SKM-1 treated with dmso at 0.1 percent for 144 hours (cell line): ENCODE measurements at regions not wholly inside any gene's neighbourhood (a gene's known extent, or its start where the extent isn't known, plus 50 kb on each side); places are given as distances from the start of the nearest gene placed in this dataset.

Experiments used
- DNase-seq: peaks from one replicate; lab custom pipeline; 2025; ENCODE audit not compliant: unreplicated experiment; lab: John Stamatoyannopoulos, UW

DNA sequence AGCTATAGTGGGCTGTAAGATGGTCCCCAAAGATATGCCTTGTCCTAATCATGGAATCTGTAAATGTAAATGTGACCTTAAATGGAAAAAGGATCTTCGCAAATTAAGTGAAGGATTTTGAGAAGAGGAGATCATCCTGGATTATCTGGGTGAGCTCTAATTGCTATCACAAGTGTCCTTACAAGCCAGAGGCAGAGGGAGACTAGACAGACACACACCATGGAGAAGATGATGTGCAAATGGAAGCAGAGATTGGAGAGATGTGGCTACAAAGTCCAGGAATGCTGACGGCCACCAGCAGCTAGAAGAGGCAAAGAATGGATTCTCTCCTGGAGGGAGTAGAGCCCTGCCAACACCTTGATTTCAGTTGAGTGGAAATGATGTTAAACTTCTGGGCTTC is 102.3 kb upstream of the PROK2 start:
- DNase-seq = no peak

DNA sequence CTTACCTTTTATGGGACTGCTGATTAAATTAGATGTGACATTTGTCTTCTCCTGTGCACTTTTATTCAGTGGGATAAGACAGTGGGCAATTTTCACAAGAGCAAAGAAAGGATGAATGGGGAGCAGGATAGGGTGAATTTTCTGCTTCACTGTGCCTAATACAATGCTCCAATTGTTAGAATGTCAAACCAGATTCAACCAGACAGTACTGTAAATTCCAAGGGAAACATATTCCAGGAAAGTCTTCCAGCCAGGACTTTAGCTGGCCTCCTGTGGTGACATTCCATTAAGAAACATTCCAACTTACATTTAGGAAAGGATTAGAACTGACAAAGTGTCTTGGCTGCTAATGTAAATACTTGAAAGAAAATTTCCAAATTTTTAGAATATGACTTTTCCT is 100.1 kb upstream of the PROK2 start:
- DNase-seq = no peak

DNA sequence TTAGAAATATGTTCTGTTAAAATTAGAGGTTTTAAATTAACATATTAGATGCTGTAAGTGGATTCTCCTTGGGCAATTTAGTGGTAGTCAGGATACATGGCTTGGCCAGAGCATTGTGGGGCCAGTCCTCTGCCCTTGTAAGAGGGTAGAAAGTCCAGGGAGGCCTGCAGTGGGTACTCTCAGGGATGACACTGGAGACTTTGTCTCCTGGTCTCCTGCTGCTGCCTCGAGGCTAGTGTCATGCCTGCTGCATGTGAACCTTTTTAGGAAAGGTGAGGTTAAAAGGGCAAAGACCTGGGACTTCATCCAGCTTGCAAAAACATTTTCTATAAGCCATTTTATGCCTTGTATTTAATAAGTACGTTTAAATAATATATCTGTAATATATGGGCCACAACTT is 96.8 kb upstream of the PROK2 start:
- no peak for DNase-seq

DNA sequence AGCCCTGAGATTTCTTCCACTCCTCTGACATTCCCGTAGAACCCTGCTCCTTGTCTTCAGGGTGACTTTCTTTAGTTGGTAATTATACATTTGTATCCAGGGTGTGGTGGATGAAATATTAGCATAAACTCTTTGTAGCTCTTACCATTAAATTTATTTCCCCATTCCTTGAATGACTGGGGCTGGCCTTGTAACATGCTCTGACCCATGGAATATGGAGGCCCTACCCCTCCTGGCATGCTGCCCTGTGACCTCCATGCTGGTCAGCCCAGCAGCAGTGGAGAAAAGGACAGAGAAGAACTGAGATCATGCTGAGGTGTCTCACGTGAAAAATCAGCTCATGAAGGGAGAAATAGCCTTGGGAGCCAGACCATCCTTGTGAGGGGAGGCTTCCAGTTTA is 96.1 kb upstream of the PROK2 start:
- no peak for DNase-seq

DNA sequence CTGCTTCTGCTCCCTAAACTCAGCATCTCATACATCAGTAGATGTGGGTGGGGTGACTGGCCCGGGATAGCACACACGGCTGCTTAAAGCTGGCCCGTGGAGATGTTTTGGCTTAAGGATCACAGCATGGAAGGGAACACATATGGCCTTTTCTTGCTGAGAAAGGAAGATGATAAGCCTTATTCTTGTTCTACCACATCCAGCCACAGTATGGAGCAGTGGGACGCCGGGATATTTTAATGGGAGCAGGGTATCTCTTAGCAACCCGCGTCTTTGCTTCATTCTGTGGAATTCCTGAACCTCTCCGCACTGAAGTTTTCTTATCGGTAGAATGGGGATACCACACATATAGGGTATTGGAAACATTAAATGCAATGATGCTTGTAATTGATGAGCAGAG is 94.1 kb upstream of the PROK2 start:
- DNase-seq = no peak

DNA sequence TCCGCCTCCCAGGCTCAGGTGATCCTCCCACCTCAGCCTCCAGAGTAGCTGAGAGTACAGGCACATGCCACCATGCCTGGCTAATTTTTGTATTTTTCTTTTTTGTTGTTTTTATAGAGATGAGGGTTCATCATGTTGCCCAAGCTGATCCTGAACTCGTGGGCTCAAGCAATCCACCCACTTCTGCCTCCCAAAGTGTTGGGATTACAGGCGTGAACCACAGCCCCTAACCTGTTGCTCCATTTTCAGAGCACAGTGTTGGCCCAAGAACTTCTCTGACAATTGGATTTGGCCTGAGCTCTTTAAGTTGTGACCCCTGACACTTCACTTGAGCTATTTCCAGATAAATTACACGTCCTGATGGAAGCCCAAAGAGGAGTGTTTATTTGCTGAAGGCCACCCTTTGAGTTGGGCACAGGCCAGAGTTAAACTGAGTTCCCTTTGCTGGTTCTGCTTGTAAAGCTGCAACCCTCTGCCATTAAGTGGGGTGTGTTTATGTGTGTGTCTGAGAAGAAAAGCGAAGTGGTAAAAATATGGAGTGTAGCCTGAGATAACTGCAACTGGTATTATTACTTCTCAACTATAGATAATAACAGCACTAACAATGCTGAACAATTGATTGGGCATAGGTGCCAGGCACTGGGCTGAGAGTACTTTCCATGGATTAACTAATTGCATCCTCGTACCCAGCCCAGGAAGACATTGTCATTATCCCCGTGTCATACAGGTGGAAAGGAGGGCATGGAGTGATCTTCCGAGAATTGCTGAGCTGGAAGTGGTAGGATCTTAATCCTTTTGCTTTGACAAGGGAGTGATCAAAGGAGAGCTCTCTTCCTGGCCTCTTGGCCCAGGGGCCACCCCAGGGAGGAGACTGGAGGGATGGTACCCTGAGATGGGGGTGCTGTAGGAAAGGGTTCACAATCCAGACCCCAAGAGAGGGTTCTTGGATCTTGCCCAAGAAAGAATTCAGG is 91.5 kb upstream of the PROK2 start:
- no peak for DNase-seq

DNA sequence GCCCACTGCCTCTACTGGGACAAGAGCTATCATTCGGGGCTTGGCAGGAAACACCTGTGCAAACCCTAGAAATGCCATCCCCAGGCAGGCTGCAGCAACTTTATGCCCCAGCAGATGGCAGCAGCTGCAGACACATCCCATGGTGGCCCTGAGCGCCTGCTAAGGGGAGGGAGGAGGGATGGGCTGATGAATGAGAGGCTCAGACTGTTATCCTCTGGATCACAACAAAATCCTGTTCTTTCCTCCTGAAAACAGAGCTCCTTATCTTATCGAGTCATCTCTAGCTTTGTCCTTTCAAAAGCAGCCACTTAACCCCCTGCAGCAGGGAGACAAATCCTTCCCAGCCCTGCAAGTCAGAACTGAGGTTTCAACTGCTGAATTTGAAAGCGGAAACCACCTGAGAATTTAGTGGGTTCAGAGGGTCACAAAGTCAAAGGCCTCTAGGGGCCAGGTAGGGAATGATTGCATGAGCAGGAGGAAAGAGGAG is 90.6 kb upstream of the PROK2 start:
- peak; percentile 48 for DNase-seq

DNA sequence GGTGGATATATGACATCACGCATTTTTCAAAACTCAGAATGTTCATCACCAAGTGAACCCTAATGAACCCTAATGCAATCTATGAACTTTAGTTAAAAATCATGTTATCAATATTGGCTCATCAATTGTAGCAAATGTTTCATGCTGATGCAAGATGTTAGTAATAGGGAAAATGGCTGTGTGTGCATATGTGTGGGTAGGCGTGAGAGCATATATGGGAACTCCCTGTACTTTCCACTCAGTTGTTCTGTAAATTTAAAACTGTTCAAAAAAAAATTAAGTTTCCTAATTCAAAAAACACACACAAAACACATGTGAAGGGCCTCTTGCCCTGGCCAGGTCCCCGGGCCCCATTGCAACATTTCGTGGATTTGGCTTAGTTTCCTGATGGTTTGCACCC is 89.7 kb upstream of the PROK2 start:
- no peak for DNase-seq

DNA sequence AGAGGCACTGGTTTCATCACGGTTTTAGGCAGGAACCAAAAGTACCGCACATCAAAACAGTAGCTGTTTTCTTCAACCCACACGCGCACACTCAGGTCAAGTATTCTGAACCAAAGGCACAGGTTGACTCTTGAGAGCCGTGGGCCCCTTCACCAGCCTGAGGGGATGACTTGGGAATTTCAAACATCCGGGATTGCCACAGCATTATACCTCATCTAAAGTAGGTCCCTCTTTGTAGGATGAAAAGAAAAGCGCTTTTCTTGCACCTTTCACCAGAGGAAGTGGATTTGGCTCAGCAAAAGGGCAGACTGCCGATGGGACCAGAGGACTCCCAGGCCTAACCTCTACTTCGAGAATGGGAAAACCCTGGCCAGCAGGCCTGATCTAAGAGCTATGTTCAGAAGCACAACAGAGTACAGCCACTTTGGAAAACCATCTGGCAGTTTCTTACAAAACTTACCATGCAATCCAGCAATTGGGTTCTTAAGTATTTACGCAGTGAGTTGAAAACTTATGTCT is 88.2 kb upstream of the PROK2 start:
- no peak for DNase-seq

DNA sequence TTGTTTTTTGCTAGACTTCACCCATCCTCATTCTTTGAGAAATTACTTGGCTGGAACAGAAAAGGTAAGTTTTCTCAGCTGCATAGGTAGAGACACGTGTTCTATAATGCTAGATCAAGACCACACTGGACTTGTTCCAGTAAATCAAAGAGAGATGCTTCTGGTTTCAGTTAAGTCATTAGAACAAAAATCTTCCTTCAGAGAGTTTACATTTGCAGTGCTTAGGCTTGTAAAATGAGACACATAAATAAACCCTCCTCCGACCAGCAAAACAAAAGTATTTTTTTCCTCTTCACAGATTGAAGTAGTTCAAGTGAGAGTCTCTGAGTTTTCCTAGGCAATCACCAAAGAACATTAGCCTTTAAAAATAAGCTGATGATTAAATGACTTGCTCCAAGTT is 87.3 kb upstream of the PROK2 start:
- no peak for DNase-seq

DNA sequence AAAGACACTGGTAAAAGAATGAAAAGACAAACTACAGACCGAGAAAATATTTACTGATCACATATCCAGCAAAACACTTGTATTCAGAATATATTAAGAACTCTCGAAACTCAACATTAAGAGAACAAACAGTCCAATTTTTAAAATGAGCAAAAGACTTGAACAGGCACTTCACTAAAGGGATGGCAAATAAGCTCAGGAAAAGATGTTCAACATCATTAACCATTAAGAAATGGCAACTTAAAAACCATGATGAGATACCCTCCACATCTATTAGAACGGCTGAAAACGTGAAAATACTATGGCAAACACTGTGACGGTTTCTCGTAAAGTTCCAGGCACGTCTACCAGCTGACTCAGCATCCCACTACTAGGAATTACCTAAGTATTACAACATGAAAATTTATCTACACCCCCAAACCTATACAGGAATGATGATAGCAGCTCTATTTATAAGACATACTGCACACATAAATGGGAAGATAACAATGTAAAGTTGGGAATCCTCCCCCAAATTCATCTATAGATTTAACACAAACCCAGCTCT is 86.1 kb upstream of the PROK2 start:
- DNase-seq = no peak

DNA sequence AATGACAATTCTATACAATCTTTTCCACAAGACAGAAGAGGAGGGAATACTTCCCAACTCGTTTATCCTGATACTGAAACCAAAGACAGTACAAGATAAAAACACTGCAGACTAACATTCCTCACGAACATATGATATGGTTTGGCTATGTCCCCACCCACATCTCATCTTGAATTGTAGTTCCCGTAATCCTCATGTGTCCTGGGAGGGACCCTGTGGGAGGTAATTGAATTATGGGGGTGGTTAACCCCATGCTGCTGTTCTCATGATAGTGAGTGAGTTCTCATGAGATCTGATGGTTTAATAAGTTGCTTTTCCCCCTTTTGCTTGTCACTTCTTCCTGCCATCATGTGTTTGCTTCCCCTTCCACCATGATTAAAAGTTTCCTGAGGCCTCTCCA is 83.9 kb upstream of the PROK2 start:
- DNase-seq = no peak

DNA sequence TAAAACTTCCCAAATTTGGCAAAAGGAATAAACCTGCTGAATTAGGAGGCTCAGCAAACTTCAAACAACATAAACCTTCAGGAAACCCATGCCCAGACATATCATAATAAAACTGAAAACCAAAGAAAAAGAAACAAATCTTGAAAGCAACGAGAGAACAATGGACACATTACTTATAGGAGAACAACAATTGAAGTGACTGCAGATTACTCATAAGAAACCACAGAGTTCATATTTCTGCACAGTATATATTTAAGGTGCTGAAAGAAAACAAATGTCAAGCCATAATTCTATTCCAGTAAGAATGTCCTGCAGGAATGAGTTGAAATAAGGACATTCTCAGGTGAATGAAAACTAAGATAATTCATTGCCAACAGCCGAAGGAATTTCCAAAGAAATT is 80.8 kb upstream of the PROK2 start:
- no peak for DNase-seq

DNA sequence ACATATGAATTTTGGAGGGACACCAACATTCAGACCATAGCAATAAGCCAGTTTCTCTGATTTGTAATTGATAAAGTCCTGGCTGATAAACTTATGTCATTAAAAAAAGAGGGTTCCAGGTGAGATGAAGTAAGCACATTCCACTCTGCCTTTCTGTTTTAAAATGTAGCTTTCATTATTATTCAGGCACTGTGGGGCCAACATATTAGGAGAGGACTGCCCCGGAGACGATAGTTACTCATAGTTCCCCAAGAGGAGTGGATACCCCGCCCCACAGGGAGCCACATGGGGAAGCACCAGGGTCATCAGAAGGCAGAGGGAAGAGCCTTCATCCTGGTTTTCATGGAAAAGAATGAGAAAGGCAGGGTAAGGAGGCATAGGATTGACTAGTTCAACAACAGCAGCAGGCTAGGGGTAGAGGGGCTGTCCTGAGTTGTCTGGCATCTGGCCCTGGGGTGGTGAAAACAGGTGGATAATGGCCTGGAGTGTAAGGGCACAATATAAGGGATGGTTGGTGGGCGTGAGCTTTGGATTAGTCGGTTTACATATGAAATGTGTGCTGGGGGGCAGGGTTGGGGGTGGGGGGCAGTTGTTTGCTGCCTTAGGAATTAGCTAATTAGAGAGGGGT is 78.7 kb upstream of the PROK2 start:
- DNase-seq = no peak

DNA sequence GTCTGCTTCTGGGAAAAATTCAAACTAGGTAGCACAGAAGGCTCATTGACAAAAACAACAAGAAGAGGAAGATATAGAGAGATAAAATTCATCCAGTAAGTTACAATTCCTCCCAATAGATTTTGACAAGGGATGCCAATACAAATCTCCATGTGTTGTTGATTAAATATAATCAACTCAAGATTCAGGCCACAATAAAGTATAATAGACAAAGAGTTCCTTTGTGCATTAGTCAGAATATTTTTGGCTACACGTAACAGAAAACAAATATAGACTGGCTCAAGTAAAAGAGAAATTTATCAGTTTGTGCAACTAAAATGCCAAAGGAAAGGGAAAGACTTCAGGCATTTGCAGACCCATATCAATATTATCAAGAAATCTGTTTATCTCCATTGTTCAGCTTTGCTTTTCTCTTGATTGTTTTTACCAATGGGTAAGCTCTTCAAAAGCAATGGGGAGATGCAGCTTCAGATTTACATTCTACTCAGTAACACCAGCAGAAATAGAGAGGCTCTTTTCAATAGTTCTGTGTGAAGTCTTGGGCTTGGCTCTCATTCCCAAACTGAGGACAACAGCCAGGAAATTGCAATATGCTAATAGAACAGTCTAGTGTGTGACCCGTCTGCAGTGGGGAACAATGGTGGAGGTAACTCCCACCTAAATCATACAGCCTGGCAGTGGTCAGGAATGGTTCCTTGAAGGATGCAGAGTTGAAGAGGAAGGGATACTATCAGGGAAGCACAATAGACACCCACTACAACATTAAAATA is 77.6 kb upstream of the PROK2 start:
- no peak for DNase-seq

DNA sequence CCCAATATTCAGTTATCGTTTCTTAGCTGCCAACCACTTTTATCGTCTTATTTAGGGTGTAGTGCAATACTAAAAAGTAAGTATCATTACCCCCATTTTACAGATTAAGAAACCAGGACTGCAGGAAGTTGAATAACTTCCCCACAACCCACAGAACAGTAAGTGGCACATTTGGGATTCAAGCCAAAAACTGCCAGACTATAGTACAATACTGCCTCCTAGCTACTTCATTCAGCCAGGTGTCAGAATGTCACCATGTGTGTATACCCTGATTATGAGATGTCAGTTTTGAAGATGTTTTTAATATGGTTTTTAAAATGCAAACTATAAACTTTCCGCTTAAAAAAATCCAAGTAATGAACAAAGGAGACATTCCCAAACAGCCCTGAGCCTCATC is 74.2 kb upstream of the PROK2 start:
- peak; percentile 80 for DNase-seq

DNA sequence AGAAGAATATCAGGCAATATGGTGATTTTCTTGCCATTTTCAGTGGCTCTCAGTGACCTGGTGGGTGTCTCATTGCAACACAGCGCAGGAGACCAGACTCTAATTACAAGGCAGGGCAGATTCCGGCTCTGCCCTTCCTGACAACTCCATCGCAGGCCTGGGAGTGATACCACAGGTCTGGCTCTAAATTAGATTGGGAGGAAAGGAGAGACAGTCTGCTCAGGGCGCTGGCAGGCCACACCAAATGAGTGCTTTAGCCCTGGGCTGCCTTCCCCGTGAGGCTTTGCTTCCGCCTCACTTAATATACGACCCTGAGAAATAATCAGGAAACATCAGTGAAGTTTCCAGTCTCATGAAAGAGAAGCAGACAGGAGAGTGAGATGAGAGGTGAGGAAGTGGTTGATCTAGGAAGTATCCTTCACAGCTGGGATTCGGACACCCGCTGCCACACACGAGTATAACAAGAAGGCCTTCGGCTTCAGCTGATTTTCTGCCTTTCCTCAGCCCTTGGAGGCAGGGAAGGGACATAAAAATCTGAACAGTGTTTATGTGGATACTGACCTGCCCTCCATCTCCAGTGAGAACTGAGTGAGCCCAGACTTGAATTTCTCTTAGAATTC is 73.7 kb upstream of the PROK2 start:
- peak; percentile 48 for DNase-seq

DNA sequence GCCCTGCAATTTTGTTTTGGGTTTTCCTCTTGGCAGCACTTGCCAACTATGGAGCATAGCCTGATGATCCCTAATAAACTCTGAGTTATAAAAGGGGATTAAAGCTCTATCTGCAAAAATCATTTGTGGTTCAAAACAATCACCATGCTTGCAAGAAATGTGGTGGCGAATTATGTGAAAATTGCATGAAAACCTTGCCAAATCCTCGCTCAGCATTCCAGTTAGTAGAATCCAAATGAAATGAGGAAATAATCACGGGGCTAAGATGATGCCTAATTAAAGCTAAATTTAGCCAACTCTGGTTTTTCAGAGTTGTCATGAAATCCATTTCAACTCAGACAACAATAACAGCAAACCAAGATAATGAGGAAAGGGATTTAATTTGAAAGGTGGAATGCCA is 73.0 kb upstream of the PROK2 start:
- no peak for DNase-seq

DNA sequence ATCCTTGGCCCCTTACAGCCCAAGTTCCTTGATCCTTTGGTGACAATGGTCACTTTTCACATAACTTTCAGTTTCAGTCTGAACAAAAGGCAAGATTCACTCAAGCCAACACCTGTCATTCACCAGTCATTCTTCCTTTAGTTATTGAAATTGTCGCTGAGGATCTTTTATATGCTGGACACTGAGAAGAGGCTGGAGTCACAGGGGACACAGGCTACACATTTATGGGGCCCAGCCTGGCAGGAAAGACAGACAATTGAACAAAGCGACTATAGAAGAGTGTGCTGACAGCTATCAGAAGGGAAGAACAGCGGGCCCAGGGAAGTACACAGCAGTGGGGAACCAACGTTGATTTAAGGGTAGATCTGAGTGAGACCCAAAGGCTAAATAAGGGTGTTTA is 69.8 kb upstream of the PROK2 start:
- no peak for DNase-seq

DNA sequence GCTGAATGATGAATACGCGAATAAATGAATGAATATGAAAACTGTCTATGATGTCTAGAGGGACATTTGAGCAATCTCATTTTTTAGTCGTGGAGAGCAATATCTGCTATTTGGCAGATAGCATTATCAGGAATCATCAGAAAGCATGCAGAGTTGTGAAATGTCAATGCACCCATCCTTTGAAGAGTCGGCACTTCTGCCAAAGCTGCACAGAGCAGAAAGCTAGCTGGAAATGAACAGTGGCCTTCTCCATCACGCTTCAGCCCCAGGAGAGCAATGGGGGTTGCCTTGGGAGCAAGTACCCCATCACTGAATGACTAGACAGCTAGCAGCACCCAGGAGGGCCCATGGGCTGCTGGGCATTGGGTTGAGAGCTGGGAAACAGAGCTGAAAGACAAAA is 69.1 kb upstream of the PROK2 start:
- DNase-seq = no peak

DNA sequence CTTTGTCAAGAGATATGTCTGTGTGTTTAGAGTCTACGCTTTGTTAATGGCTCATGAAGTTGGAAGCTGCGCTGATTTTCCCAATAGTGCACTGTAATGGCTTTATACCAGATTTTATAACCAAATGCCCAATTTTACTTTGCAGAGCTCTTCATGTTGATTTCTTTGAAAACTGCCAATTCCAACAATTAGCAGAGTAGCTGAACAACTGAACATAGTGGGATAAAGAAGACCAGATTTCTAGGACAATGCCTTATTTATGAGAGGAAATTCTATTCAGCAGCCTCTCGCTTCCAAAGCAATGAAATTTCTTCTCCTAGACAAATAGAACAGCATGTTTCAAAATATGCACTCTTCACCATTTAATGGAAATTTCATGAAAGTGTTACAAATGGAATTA is 66.9 kb upstream of the PROK2 start:
- no peak for DNase-seq
